ENCODE measurements at regions not wholly inside any gene's neighbourhood (a gene's known extent, or its start where the extent isn't known, plus 50 kb on each side); places are given as distances from the start of the nearest gene placed in this dataset.

- TF ChIP-seq CTCF (IDR thresholded peaks at IDR 0.05 in 2 of 3, conservative IDR thresholded peaks at IDR 0.05 in 1 of 3; ENCODE audit: borderline replicate concordance in 1 of 3, insufficient read depth in 1 of 3, low read depth in 2 of 3, low read length in 2 of 3) (no peak), SRF (IDR thresholded peaks at IDR 0.05; ENCODE audit: low read depth) (no peak)
Observed at GRCh38 chr5:66450237-66450636, 146.0 kb upstream of the MAST4 start.
